IMR-90 (cell line): ENCODE measurements at regions not wholly inside any gene's neighbourhood (a gene's known extent, or its start where the extent isn't known, plus 50 kb on each side); places are given as distances from the start of the nearest gene placed in this dataset.

Experiments
- ATAC-seq: fragments of 200-7000 bp; cut with Tn5 transposase; 2 replicates; pipeline ENCODE4 v1.9.1; 2020; ENCODE audit warnings: low read depth, mild to moderate bottlenecking, moderate library complexity
- BruUV-seq: library from RNA; stranded (reverse); fragments of 400-500 nt; replicated peaks from 2 replicates; lab custom pipeline; 2021; lab: Mats Ljungman, UMichigan
- CTCF ChIA-PET: fragments of 300-600 bp; formaldehyde crosslinking; extraction: SDS; loops from one replicate; lab custom pipeline; 2021; ENCODE audit warnings: antibody characterized with exemption; lab: Yijun Ruan, JAX
- POLR2A ChIA-PET: fragments of 300-600 bp; sonication (Branson Sonifier 250); formaldehyde crosslinking; loops from one replicate; lab custom pipeline; 2022; ENCODE audit warnings: antibody characterized with exemption; ENCODE audit not compliant: unreplicated experiment; lab: Charles Lee
- DNase-seq: peaks from one replicate; pipeline ENCODE4 v3.0.0; 2013
- H2AFZ ChIP-seq: replicated peaks from 2 replicates; pipeline ENCODE3; 2013; ENCODE audit warnings: low read length, mild to moderate bottlenecking; ENCODE audit not compliant: poor library complexity
- H2AK5ac ChIP-seq: 2 replicates; pipeline ENCODE4 v1.6.1; 2013; ENCODE audit warnings: low read depth, low read length, inconsistent platforms
- H2AK9ac ChIP-seq: replicated peaks from 2 replicates; pipeline ENCODE3; 2013; ENCODE audit warnings: mild to moderate bottlenecking, low read depth, low read length, moderate library complexity; ENCODE audit not compliant: poor library complexity
- H2BK120ac ChIP-seq: 2 replicates; pipeline ENCODE4 v1.6.1; 2013; ENCODE audit warnings: low read depth, low read length, inconsistent platforms
- H2BK15ac ChIP-seq: 3 replicates; pipeline ENCODE4 v1.6.1; 2013; ENCODE audit warnings: low read depth, low read length, inconsistent platforms
- H2BK20ac ChIP-seq: 2 replicates; pipeline ENCODE4 v1.6.1; 2013; ENCODE audit warnings: low read depth, mild to moderate bottlenecking, inconsistent platforms, low read length, moderate library complexity
- H2BK5ac ChIP-seq: 2 replicates; pipeline ENCODE4 v1.6.1; 2013; ENCODE audit warnings: mild to moderate bottlenecking, low read depth, low read length, inconsistent platforms; ENCODE audit not compliant: poor library complexity, severe bottlenecking
- H3K14ac ChIP-seq: replicated peaks from 2 replicates; pipeline ENCODE4 v1.6.1; 2013; ENCODE audit warnings: low read depth, low read length, inconsistent platforms
- H3K18ac ChIP-seq: 2 replicates; pipeline ENCODE4 v1.6.1; 2013; ENCODE audit warnings: low read depth, low read length, control low read depth
- H3K23ac ChIP-seq: 2 replicates; pipeline ENCODE4 v1.6.1; 2013; ENCODE audit warnings: low read depth, low read length, inconsistent platforms
- H3K27ac ChIP-seq: 2 replicates; pipeline ENCODE4 v1.5.1; 2013; ENCODE audit warnings: mild to moderate bottlenecking, control low read depth, low read length; ENCODE audit not compliant: insufficient read depth
- H3K27me3 ChIP-seq: 2 replicates; pipeline ENCODE4 v1.6.1; 2013; ENCODE audit warnings: low read length; ENCODE audit not compliant: control insufficient read depth, insufficient read depth
- H3K36me3 ChIP-seq: 2 replicates; pipeline ENCODE4 v1.6.1; 2013; ENCODE audit warnings: low read length, mixed read lengths; ENCODE audit not compliant: control insufficient read depth, insufficient read depth
- H3K4ac ChIP-seq: 2 replicates; pipeline ENCODE4 v1.6.1; 2013; ENCODE audit warnings: low read depth, low read length, inconsistent platforms
- H3K4me1 ChIP-seq: 2 replicates; pipeline ENCODE4 v1.6.1; 2013; ENCODE audit warnings: low read length, mixed read lengths; ENCODE audit not compliant: control insufficient read depth, insufficient read depth
- H3K4me2 ChIP-seq: 2 replicates; pipeline ENCODE4 v1.6.1; 2013; ENCODE audit warnings: low read depth, mild to moderate bottlenecking, control low read depth, low read length, moderate library complexity
- H3K4me3 ChIP-seq: 2 replicates; pipeline ENCODE4 v1.5.1; 2013; ENCODE audit warnings: low read depth, mild to moderate bottlenecking, control low read depth, low read length, moderate library complexity; ENCODE audit not compliant: insufficient read depth
- H3K56ac ChIP-seq: 2 replicates; pipeline ENCODE4 v1.6.1; 2013; ENCODE audit warnings: low read length, inconsistent platforms; ENCODE audit not compliant: insufficient read depth; ENCODE audit errors: extremely low read depth
- H3K79me1 ChIP-seq, 2 experiments: 2 replicates each; pipeline ENCODE4 v1.6.1; 2013; ENCODE audit warnings: low read length in 2 of 2, inconsistent platforms in 1 of 2, low read depth in 1 of 2
- H3K9ac ChIP-seq: 2 replicates; pipeline ENCODE4 v1.6.1; 2013; ENCODE audit warnings: low read depth, low read length, control low read depth
- H3K9me1 ChIP-seq: 2 replicates; pipeline ENCODE4 v1.6.1; 2013; ENCODE audit warnings: low read length, inconsistent platforms; ENCODE audit not compliant: insufficient read depth
- H3K9me3 ChIP-seq: 2 replicates; pipeline ENCODE4 v1.6.1; 2013; ENCODE audit warnings: low read length; ENCODE audit not compliant: control insufficient read depth, insufficient read depth
- H4K20me1 ChIP-seq: 2 replicates; pipeline ENCODE4 v1.6.1; 2013; ENCODE audit warnings: low read length, inconsistent platforms; ENCODE audit not compliant: insufficient read depth
- H4K5ac ChIP-seq: 2 replicates; pipeline ENCODE4 v1.6.1; 2013; ENCODE audit warnings: mild to moderate bottlenecking, low read depth, low read length, control low read depth
- H4K8ac ChIP-seq, 2 experiments: 2 replicates each; pipeline ENCODE4 v1.6.1; 2013; ENCODE audit warnings: low read depth in 2 of 2, low read length in 2 of 2, control low read depth in 1 of 2, inconsistent platforms in 1 of 2
- H4K91ac ChIP-seq: 2 replicates; pipeline ENCODE4 v1.6.1; 2013; ENCODE audit warnings: low read depth, low read length, inconsistent platforms; ENCODE audit not compliant: insufficient read depth
- BHLHE40 ChIP-seq: fragments of 150-350 bp; IDR thresholded peaks from 2 replicates; pipeline ENCODE4 v1.6.1; 2016; ENCODE audit warnings: mild to moderate bottlenecking, low read depth, low read length
- CHD1 ChIP-seq: IDR thresholded peaks from 2 replicates; pipeline ENCODE4 v1.6.1; 2012; ENCODE audit warnings: low read depth, low read length, improper control_type of control experiment
- MAFK ChIP-seq: IDR thresholded peaks from 2 replicates; pipeline ENCODE4 v1.6.1; 2012; ENCODE audit warnings: low read depth, low read length, improper control_type of control experiment
- WGBS, 2 experiments: methylation state at CpG; one replicate each; pipeline versions ENCODE4 v1.1.5 to v1.1.7; 2013; ENCODE audit warnings: missing lambda C conversion rate in 2 of 2; ENCODE audit not compliant: insufficient read length in 1 of 2; ENCODE audit errors: extremely low coverage in 2 of 2; 5-methylcytosine and 5-hydroxymethylcytosine counted together
- dilution Hi-C: fragments of 300-500 bp; cut with HindIII; formaldehyde crosslinking; loops from one replicate; pipeline ENCODE4 v1.14.3; 2018; ENCODE audit warnings: low sequenced_read_pairs; ENCODE audit not compliant: unreplicated experiment
- in situ Hi-C: fragments of 300-500 bp; cut with MboI; formaldehyde crosslinking; loops from 3 replicates; pipeline ENCODE4 v1.14.3; 2019; ENCODE audit warnings: low sequenced_read_pairs, inconsistent platforms, mixed read lengths
- intact Hi-C: fragments of 100-400 bp; cut with micrococcal nuclease; formaldehyde crosslinking; loops from 2 replicates; pipeline ENCODE4 v1.10.0; 2022

DNA sequence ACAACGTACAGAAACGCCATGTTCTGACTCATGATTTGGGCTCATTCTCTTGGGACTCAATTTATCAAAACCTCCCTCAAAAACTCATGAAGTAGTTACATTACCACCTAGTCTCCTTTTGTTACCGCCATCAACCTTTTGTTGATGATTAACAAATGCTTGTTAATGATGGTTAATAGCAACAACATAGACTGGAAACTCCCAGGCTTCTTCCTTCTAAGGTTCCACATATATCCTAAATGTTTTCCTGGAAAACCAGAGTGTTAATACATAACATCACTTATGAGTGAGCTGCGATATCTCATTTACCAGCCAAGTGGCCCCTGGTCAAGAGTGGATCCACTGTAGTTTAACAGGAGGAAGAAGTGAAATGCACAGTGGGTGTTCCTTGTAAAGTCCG lies 176.3 kb downstream of the ERMARD start:
- H2AK5ac ChIP-seq: no peak overlapping the region
- intact Hi-C loops: no loop called here
- WGBS, 2 experiments: no CpG with 5 or more reads among the region's 5 CpGs
- no peak overlapping the region for H3K23ac ChIP-seq
- no peak overlapping the region for H4K91ac ChIP-seq
- TF ChIP-seq MAFK (no peak), BHLHE40 (no peak), CHD1 (no peak)
- H3K36me3 ChIP-seq: no peaks in the 10 kb centered on the region
- DNase-seq: no peak
- no TSS peak for BruUV-seq
- H3K4me2 ChIP-seq: no peak overlapping the region
- no peaks in the 10 kb centered on the region for H3K4me1 ChIP-seq
- no peaks in the 10 kb centered on the region for H4K20me1 ChIP-seq
- H4K8ac ChIP-seq: no peak overlapping the region
- no peak overlapping the region for H3K4ac ChIP-seq
- no peak overlapping the region for H3K56ac ChIP-seq
- H2AK9ac ChIP-seq: no peak overlapping the region
- no peak overlapping the region for H3K14ac ChIP-seq
- no peak overlapping the region for H3K18ac ChIP-seq
- no peak overlapping the region for H2BK5ac ChIP-seq
- CTCF ChIA-PET: no interaction called here
- no peak overlapping the region for H2BK20ac ChIP-seq
- H2BK120ac ChIP-seq: no peak overlapping the region
- no peak for ATAC-seq
- POLR2A ChIA-PET: no interaction called here
- H3K9me3 ChIP-seq: peaks cover 42% of the 10 kb centered on the region
- in situ Hi-C loops: no loop called here
- H3K9ac ChIP-seq: no peak overlapping the region
- H4K5ac ChIP-seq: no peak overlapping the region
- no peaks in the 10 kb centered on the region for H3K27me3 ChIP-seq
- H2BK15ac ChIP-seq: no peak overlapping the region
- dilution Hi-C loops: no loop called here
- H3K9me1 ChIP-seq: no peaks in the 10 kb centered on the region
- no peaks in the 10 kb centered on the region for H3K79me1 ChIP-seq
- no peak overlapping the region for H3K4me3 ChIP-seq
- no peak overlapping the region for H2AFZ ChIP-seq
- H3K27ac ChIP-seq: no peak overlapping the region
